ENCODE measurements at regions not wholly inside any gene's neighbourhood (a gene's known extent, or its start where the extent isn't known, plus 50 kb on each side); places are given as distances from the start of the nearest gene placed in this dataset.

GRCh38 chr12:107478881-107479280, 206.7 kb upstream of the PWP1 start:
- no peak for DNase-seq

GRCh38 chr12:107480836-107481608, 204.6 kb upstream of the PWP1 start:
- DNase-seq = no peak

GRCh38 chr12:107484230-107484629, 201.4 kb upstream of the PWP1 start:
- DNase-seq = no peak

GRCh38 chr12:107484941-107485340, 200.7 kb upstream of the PWP1 start:
- no peak for DNase-seq

- no peak for DNase-seq
Observed at GRCh38 chr12:107485731-107486130, 199.9 kb upstream of the PWP1 start.

GRCh38 chr12:107486140-107486892, 199.3 kb upstream of the PWP1 start:
- DNase-seq = no peak

- DNase-seq = no peak
Observed at GRCh38 chr12:107487011-107487680, 198.5 kb upstream of the PWP1 start.

GRCh38 chr12:107488666-107489065, 196.9 kb upstream of the PWP1 start:
- no peak for DNase-seq

- no peak for DNase-seq
Observed at GRCh38 chr12:107490010-107490409, 195.6 kb upstream of the PWP1 start.

- no peak for DNase-seq
Observed at GRCh38 chr12:107491856-107492255, 193.7 kb upstream of the PWP1 start.

- no peak for DNase-seq
Observed at GRCh38 chr12:107492393-107493134, 193.0 kb upstream of the PWP1 start.

GRCh38 chr12:107493135-107493494, 192.5 kb upstream of the PWP1 start:
- DNase-seq = no peak

GRCh38 chr12:107493666-107494065, 191.9 kb upstream of the PWP1 start:
- DNase-seq = no peak

GRCh38 chr12:107494331-107494730, 191.3 kb upstream of the PWP1 start:
- no peak for DNase-seq

- no peak for DNase-seq
Observed at GRCh38 chr12:107495604-107496003, 190.0 kb upstream of the PWP1 start.

- DNase-seq = no peak
Observed at GRCh38 chr12:107497231-107497630, 188.4 kb upstream of the PWP1 start.

- DNase-seq = no peak
Observed at GRCh38 chr12:107500307-107500706, 185.3 kb upstream of the PWP1 start.

- no peak for DNase-seq
Observed at GRCh38 chr12:107501681-107502080, 183.9 kb upstream of the PWP1 start.

- no peak for DNase-seq
Observed at GRCh38 chr12:107503129-107503855, 182.3 kb upstream of the PWP1 start.

GRCh38 chr12:107503887-107504885, 181.4 kb upstream of the PWP1 start:
- no peak for DNase-seq

GRCh38 chr12:107509421-107509820, 176.2 kb upstream of the PWP1 start:
- no peak for DNase-seq
